Activated naive CD4-positive, alpha-beta T cell treated with anti-CD3 and anti-CD28 coated beads for 36 hours (primary cell): ENCODE measurements at regions not wholly inside any gene's neighbourhood (a gene's known extent, or its start where the extent isn't known, plus 50 kb on each side); places are given as distances from the start of the nearest gene placed in this dataset.

Experiments used
- CTCF ChIA-PET: fragments of 350-600 bp; sonication (Branson Sonifier 250); formaldehyde crosslinking; loops from one replicate; lab custom pipeline; 2021; ENCODE audit warnings: antibody characterized with exemption; lab: Charles Lee
- DNase-seq: peaks from one replicate; pipeline ENCODE4 v3.0.0-alpha.2; 2020
- H3K27ac Mint-ChIP-seq: one replicate; pipeline ENCODE4 v1.8.0; 2021; ENCODE audit warnings: mild to moderate bottlenecking, mixed read lengths
- H3K27me3 Mint-ChIP-seq: one replicate; pipeline ENCODE4 v1.8.0; 2021; ENCODE audit warnings: low read depth, mixed read lengths
- H3K36me3 Mint-ChIP-seq: one replicate; pipeline ENCODE4 v1.8.0; 2021; ENCODE audit warnings: low read depth, mixed read lengths
- H3K4me1 Mint-ChIP-seq: one replicate; pipeline ENCODE4 v1.8.0; 2021; ENCODE audit warnings: low read depth, mixed read lengths
- H3K4me3 Mint-ChIP-seq: one replicate; pipeline ENCODE4 v1.8.0; 2021; ENCODE audit warnings: mild to moderate bottlenecking, moderate library complexity, mixed read lengths
- H3K9me3 Mint-ChIP-seq: one replicate; pipeline ENCODE4 v1.8.0; 2021; ENCODE audit warnings: mixed read lengths
- intact Hi-C: fragments of 100-400 bp; cut with micrococcal nuclease; formaldehyde crosslinking; loops from one replicate; pipeline ENCODE4 v1.15.1; 2023

DNA sequence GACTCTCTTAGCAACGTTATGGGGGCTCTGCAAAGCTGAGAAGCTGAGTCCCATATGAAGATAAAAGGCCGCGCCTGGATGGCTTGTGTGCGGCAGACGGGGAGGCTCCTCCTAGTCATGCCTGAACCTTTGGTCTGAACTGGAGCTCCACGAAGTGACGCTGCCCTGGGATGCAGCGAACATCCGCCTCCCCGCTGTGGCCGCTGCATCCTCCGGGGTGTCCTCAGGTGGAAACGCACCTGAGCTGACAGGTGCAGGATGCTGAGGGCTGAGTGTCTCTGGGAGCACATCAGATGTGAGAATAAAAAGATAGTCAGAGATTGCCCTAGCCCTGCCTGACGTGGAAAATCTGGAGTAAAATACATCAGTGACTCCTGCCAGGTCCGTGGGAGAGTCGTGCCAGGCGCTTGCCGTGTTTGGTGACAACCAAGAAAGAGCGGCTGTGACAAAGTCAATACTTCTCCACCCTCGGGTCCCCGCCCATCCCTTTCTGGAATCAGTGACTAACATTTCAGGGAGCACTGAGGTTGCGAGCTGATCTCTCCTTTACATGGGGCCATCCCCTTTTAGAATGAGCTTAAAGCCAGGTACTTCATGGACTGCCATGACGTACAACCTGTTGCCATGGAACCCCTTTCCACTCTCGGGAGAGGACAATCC, 162.8 kb upstream of the AFDN start:
- Mint-ChIP-seq H3K4me1 (no peaks in the 10 kb centered on the region), H3K27me3 (peaks cover 5% of the 10 kb centered on the region), H3K27ac (no peak overlapping the region), H3K9me3 (no peaks in the 10 kb centered on the region), H3K36me3 (no peaks in the 10 kb centered on the region), H3K4me3 (no peak overlapping the region)
- no peak for DNase-seq
- intact Hi-C loops, result no loop called here
- CTCF ChIA-PET, result no interaction called here

DNA sequence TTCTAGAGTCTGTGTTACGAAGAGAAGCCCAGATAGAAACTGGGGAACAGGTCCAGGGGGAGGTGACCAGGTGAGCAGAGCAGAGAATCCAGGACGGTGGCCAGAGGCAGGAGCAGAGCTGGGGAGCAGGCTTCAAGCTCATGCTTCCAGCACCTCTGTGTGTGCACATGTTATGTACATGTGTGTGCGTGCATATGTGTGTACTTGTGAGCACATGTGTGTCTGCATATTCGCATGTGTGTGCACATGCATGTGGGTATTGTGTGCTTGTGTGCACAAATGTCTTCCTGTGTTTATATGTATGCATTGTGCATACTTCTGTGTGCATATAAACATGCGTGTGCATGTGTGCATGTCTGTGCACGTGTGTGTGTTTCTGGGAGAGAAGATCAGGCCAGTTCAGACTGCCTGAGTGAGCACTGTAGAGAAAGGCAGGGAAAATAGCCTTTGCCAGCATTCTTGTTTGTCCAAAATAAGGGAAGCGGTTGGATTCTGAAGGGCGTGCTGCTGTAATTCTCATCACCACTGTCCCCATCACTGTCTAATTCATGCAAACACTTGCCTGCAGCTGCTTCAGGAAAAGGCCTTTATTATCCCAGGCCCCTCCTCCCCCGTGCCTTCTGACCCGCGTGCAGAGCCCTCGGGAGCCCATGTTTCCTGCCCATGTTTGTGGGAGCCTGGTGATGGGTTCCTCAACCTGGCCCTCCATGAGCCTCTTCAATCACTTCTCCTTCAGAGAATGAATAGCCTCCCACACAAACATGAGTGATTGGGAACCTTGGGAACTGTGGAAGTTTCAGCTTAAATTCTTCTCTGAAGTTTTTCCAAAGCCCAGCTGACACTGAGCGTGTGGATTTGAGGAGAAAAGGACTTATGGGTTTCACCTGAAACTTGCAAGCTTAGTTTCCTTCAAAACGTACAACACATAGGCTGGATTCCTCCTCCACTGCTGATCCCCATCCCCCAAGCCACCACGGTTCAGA, 161.7 kb upstream of the AFDN start:
- Mint-ChIP-seq H3K4me3 (no peak overlapping the region), H3K36me3 (no peaks in the 10 kb centered on the region), H3K27me3 (peaks cover 5% of the 10 kb centered on the region), H3K4me1 (no peaks in the 10 kb centered on the region), H3K9me3 (no peaks in the 10 kb centered on the region), H3K27ac (no peak overlapping the region)
- DNase-seq, result no peak
- intact Hi-C loops, result no loop called here
- CTCF ChIA-PET, result no interaction called here

DNA sequence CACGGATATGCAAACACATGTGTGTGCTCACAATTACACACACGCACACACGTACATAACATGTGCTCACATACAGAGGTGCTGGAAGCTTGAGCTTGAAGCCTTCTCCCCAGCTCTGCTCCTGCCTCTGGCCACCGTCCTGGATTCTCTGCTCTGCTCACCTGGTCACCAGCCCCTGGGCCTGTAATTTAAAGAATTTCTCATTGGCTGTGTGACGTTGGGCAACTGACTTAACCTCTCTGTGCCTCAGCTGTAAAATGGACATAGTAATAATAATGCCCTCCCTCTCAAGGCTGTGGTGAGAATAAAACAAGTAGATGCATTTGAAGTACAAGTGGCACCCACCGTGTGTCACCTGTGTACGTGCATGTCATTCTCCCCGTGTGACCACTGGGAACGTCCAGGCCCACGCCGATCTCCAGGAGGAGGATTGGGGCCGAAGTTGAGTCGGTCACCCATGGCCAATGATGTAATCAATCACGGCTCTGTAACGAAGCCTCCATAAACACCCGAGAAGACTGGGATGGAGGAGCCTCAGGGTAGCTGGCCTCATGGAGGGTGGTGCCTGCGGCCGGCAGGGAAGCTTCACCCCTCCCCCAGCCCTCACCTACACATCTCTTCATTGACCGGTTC, 160.9 kb upstream of the AFDN start:
- no peak for DNase-seq
- CTCF ChIA-PET, result no interaction called here
- Mint-ChIP-seq H3K4me1 (no peaks in the 10 kb centered on the region), H3K27ac (no peak overlapping the region), H3K36me3 (no peaks in the 10 kb centered on the region), H3K9me3 (no peaks in the 10 kb centered on the region), H3K4me3 (no peak overlapping the region), H3K27me3 (peaks cover 5% of the 10 kb centered on the region)
- intact Hi-C loops, result no loop called here

DNA sequence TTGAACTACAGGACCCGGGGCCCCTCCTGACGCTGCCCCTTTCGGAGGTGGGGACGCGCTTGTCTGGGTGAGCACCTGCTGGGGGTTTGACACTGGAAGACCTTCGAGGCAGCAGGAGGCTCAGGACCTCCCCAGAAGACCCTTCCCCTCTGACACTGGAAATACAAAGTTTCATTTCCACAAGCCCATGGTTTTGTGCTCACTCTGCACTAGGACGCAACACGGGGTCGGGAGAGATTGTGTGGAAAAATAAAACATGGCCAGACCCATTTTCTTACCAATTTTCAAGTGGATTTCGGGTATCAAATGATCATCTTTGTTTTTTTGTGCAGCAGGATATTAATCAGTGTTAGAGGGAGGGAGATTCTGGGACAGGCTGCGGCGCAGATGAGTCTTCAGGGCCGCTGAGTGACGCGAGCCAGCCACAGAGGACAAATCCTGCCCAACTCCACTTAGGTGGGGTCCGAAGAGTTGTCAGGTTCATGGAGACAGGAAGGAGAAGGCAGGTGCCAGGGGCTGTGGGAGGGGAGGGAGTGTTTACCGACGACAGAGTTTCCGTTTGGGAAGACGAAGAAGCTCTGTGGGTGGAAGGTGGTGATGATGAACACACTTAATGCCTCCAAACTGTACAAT, 160.0 kb upstream of the AFDN start:
- peaks cover 5% of the 10 kb centered on the region for H3K9me3 Mint-ChIP-seq
- H3K27me3 Mint-ChIP-seq, result peaks cover 5% of the 10 kb centered on the region
- DNase-seq, result no peak
- no peaks in the 10 kb centered on the region for H3K4me1 Mint-ChIP-seq
- H3K36me3 Mint-ChIP-seq, result no peaks in the 10 kb centered on the region
- CTCF ChIA-PET, result no interaction called here
- intact Hi-C loops, result no loop called here
- no peak overlapping the region for H3K27ac Mint-ChIP-seq
- no peak overlapping the region for H3K4me3 Mint-ChIP-seq

DNA sequence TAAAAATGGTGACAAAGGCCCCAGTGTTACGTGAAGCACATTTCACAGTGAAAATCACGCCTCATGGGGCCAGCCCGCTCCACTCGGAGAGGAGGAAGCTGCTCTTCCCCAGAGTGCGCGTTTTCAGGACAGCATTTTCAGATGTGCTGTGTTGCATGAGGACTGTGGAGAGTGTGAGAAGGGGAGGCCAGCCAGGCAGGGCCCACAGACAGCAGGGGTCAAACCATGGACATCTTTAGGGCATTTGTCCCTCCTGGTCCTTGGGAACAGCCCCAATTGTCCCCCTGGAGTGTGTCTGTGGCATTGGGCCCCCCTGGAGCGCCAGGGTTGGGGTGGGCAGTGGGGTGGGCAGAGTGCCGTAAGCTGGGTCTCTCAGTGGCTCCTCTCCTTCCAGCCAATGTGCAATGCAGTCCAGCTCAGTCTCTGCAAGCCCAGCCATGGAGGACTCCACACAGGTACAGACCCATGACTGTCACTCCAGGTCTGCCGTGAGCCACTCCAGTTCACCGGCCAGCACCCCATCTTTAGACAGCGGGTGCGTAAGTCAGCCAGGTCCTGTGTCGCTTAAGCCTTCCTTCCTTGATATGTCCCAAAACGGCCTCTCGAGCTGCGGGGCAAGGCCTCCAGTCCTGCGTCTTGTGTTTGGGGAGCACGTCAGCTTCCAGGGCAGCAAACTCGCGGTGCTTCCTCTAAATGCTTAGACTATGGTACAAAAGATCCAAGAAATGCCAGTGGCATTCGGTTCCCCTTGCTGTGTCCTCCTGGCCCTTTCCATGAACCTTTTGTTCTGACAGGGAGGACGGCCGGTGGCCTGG, 159.3 kb upstream of the AFDN start:
- Mint-ChIP-seq H3K4me3 (no peak overlapping the region), H3K36me3 (no peaks in the 10 kb centered on the region), H3K27ac (no peak overlapping the region), H3K9me3 (peaks cover 12% of the 10 kb centered on the region), H3K27me3 (peaks cover 5% of the 10 kb centered on the region), H3K4me1 (no peaks in the 10 kb centered on the region)
- intact Hi-C loops, result no loop called here
- DNase-seq, result no peak
- CTCF ChIA-PET, result no interaction called here

DNA sequence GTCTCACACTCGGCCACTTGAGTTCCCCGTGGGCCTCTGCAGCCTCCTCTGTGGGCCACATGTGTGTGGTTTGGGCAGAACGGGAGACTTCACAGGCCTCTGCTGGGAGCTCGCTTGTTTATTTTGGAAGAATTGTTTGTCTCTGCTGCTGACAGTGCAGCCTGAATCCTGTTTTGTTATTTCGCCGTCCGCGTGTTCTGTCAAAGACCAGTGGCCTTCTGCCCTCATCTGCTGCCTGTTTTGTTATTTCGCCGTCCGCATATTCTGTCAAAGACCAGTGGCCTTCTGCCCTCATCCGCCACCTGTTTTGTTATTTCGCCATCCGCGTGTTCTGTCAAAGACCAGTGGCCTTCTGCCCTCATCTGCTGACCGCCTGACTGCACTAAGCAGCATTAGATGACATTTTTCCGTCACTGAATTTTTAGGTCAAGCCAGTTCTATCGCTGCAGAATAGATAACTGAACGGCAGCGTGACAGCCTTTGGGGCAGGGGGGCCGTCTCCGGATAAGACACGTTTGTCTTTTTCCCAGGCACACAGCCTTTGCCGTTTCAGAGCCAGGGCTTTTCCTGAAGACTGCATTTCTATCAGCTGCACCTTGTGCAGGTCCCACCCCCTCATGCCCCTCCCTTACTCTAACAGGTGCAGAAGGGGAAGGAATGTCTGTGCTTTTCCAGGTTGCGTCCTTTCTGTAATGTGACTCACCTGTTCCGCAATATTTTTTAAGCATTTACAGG, 158.5 kb upstream of the AFDN start:
- intact Hi-C loops, result no loop called here
- H3K4me1 Mint-ChIP-seq, result no peaks in the 10 kb centered on the region
- CTCF ChIA-PET, result no interaction called here
- no peak for DNase-seq
- peaks cover 15% of the 10 kb centered on the region for H3K9me3 Mint-ChIP-seq
- H3K27me3 Mint-ChIP-seq, result peaks cover 5% of the 10 kb centered on the region
- H3K4me3 Mint-ChIP-seq, result no peak overlapping the region
- no peak overlapping the region for H3K27ac Mint-ChIP-seq
- H3K36me3 Mint-ChIP-seq, result no peaks in the 10 kb centered on the region

DNA sequence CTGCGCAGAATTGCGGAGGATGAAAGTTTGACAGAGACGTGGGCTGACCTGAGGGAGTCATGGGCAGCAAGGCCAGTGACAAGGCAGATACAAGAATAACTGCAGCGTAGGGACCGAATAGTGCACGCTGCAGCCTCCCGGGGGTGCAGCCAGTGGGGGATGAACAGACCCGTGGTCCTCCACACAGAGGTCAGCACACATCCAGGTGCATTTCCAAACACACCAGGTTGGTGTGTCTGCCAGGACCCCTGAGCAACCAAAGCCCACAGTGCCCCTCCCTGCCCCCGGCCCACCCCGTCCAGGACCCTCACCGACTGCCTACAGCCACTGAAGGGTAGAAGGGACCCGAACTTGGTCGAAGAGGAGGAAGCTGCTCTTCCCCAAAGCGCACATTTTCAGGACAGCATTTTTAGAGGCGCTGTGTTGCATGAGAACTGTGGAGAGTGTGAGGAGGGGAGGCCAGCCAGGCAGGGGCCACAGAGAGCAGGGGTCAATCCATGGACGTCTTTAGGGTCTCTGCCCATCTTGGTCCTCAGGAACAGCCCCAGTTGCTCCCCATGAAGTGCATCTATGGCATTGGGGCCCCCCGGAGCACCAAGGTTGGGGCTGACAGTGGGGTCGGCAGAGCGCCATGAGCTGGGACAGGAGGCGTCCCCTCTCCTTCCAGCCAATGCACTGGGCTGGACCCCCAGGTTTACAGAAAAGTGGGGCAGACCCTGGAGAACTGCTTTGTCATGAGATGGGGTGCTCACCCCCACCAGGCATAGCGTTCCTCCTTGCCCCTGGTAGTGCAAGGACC, 157.8 kb upstream of the AFDN start:
- intact Hi-C loops, result no loop called here
- no peaks in the 10 kb centered on the region for H3K4me1 Mint-ChIP-seq
- DNase-seq, result no peak
- no peak overlapping the region for H3K4me3 Mint-ChIP-seq
- peaks cover 3% of the 10 kb centered on the region for H3K27me3 Mint-ChIP-seq
- no peak overlapping the region for H3K27ac Mint-ChIP-seq
- CTCF ChIA-PET, result no interaction called here
- H3K9me3 Mint-ChIP-seq, result peaks cover 15% of the 10 kb centered on the region
- H3K36me3 Mint-ChIP-seq, result no peaks in the 10 kb centered on the region

DNA sequence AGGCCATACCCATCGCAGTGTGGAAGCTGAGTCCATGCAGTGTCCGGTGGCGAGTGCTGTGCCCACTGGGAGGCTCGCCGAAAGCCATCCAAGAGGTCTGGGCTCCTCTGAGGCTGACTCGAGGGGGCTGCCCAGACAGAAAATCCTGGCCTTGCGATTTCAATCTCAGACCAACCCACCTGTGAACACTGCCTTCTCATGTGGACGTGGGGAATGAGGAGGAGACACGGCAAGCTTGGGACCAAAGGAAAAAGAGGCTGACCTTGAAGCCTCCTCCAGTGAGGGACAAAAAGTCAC, 157.2 kb upstream of the AFDN start:
- H3K27me3 Mint-ChIP-seq, result no peaks in the 10 kb centered on the region
- H3K4me1 Mint-ChIP-seq, result no peaks in the 10 kb centered on the region
- intact Hi-C loops, result no loop called here
- no peaks in the 10 kb centered on the region for H3K36me3 Mint-ChIP-seq
- CTCF ChIA-PET, result no interaction called here
- H3K4me3 Mint-ChIP-seq, result no peak overlapping the region
- H3K27ac Mint-ChIP-seq, result no peak overlapping the region
- peaks cover 15% of the 10 kb centered on the region for H3K9me3 Mint-ChIP-seq
- no peak for DNase-seq

DNA sequence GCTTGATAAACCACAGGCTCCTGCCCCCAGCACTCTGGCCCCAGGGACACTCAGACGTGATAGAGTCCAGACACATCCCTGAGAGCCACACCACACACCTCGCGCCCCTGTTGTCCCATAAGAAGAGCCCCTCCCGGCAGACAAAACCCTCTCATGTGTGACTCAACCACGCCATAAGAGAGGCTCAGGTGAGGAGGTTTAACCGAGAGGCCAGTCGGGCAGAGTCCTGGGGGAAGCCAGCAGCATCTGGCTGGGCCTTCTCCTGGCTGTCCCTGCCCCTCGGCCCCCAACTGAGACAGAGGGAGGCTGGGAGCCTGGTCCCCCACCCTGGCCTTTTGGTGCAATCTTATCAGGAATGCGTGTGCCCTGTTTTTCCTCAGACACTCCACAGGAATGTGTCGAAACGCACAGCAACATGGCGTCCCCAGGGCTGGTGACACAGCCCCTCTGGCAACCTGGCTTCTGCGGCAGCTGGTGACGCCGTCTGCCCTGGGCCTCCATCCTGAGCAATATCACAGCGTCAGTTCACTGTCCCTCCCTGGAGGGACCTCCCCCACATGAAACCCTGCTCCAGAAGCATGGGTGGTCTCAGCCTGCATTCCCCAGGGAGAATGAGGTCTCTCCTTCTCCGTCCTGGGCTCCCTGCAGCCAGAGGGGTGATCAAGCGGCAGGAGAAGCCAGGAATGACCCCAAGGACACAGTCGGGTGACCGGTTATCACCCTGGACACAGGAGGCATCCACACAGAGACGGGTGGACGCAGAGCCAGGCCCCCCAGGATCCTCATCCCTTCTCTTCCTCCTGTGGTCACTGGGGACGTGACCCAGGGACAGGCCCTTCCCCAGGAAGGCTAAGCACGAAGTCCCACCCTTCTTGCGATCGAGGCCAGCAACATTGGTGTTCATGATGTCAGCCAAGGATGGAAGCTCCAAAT, 156.6 kb upstream of the AFDN start:
- Mint-ChIP-seq H3K27me3 (no peaks in the 10 kb centered on the region), H3K9me3 (peaks cover 15% of the 10 kb centered on the region), H3K4me3 (no peak overlapping the region), H3K27ac (no peak overlapping the region), H3K4me1 (no peaks in the 10 kb centered on the region), H3K36me3 (no peaks in the 10 kb centered on the region)
- DNase-seq, result no peak
- intact Hi-C loops, result no loop called here
- CTCF ChIA-PET, result no interaction called here

DNA sequence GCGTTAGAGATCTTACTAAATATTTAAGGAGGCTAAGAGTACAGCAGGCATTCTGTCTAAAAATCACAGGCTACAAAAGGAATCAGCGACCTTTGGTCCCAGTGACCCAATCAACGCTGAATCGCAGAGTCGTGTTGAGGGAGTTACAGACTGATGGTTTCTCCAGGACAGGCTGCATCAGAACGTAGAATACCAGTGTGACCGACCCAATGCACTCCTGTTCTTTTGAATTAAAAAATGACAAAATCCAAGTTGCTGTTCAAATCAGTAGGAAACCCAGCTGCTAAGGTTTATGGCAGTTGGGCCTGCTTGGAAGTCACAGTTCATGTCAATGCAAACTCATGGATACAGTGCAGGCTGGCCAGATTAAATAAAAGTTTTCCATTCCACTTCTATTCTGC, 155.8 kb upstream of the AFDN start:
- Mint-ChIP-seq H3K4me1 (no peaks in the 10 kb centered on the region), H3K4me3 (no peak overlapping the region), H3K27me3 (peaks cover 5% of the 10 kb centered on the region), H3K9me3 (peaks cover 15% of the 10 kb centered on the region), H3K36me3 (no peaks in the 10 kb centered on the region), H3K27ac (no peak overlapping the region)
- no peak for DNase-seq
- CTCF ChIA-PET, result no interaction called here
- intact Hi-C loops, result no loop called here
